NCI-H2081 treated with DMSO at 0.1 percent for 48 hours (cell line): ENCODE measurements at regions not wholly inside any gene's neighbourhood (a gene's known extent, or its start where the extent isn't known, plus 50 kb on each side); places are given as distances from the start of the nearest gene placed in this dataset.
"Not testable (repeated sequence)": the region's sequence is repeated elsewhere in the genome, so short reads cannot be mapped to it uniquely, and the experiment has no call there.

Source experiments
- DNase-seq: peaks from one replicate; lab custom pipeline; 2025; lab: John Stamatoyannopoulos, UW

- DNase-seq, result no peak
Observed at GRCh38 chr5:99589424-99589823, 660.6 kb upstream of the CHD1 start.

GRCh38 chr5:99587983-99588382, 659.2 kb upstream of the CHD1 start:
- no peak for DNase-seq

DNA sequence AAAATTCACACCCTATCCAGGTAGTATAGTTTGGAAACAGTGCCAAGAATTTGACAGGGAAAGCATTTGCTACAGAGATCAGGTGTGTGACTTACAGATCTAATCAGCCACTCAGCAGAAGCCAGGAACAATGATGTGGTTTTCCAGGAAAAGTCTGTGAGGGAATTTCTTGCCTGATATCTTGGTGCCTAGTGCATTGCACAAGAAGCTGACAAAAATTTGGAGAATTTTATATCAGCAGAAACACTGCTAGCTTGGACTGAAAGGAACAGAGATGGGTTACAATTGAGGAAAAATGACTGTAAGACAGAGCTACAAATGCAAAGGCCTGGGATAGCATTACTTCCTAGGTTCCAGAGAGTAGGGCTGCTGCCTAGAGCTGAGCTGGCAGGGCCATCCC, 658.1 kb upstream of the CHD1 start:
- DNase-seq, result no peak

DNA sequence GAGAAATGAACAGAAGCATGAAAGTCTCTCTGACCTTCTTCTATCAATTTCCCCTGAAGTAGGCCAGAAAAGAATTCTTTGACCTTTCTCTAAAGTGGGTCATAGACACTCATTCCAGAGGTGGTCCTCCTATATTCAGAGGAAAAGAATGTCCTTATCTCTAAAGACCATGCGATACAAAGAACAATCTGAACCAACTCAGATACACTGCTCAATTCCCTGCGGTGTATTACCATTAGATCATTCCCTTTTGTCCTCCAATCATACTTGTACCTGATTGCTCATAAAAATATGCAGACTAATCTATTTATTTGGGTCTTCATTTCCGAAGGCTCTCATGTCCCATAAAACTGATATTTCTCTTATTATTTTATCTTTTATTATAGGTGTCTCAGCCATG, 652.4 kb upstream of the CHD1 start:
- DNase-seq, result not testable (repeated sequence)

GRCh38 chr5:99562937-99563627, 634.3 kb upstream of the CHD1 start:
- not testable (repeated sequence) for DNase-seq

DNA sequence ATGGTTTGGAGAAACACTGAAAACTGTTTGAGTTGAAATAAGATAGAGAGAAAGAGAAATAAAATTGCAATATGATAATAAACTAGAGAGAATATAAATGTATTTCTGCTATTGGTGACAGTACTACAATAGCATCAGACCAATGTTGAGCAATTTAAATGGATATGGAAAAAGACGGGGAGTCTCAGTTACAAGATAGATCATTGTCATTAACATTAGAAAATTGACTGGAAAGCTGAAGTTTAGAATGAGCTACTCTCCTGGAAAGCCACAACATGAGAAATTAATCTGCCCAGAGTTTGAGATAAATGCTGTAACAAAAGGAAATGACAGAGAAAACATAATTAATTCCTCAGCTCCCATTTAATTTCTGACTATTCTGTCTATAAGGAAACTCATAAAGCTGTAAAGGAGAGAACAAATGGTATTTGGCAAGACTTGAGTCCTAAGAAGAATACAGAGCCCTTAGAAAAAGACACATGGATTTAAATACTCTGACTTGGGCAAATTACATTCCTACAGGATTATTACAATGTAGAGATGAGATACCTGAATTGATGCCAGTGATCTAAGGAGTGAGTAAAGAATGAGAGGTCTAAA, 624.5 kb upstream of the CHD1 start:
- no peak for DNase-seq

- DNase-seq, result no peak
Observed at GRCh38 chr5:99544356-99544755, 615.5 kb upstream of the CHD1 start.

DNA sequence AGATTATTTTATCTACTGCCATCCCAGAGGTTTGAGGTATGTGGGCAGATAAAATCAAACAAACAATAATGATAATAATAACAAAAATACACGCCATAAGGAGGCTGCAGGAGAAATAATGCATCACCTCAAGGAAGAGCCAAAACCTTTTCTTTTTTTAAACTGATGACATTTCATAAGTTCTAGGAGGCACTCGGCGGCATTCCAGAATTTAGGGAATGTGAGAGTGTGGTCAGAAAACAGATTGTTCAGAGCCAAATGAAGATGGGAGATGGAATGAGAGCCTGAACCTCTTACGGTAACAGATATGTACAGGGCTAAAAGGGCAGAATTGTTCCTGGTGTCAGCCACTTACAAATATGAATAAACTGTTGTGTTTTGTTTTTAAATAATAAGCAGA, 615.0 kb upstream of the CHD1 start:
- no peak for DNase-seq

DNA sequence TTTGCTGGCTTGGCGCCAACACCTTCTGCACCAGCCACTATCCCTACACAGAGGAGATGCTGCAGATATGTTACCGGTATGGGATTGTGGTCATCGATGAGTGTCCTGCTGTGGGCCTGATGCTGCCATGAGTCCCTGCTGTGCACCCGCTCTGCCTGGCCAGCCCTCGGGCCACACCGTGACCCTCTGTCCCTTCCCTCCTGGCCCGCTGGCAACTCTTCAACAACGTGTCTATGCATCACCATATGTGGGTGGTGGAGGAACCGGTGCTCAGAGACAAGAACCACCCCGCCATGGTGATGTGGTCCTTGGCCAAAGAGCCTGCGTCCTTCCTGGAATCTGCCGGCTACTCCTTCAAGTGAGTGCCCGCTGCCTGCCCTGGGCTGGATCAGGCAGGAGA, 605.4 kb upstream of the CHD1 start:
- not testable (repeated sequence) for DNase-seq

- not testable (repeated sequence) for DNase-seq
Observed at GRCh38 chr5:99521666-99522065, 592.9 kb upstream of the CHD1 start.

- DNase-seq, result not testable (repeated sequence)
Observed at GRCh38 chr5:99515864-99516490, 587.2 kb upstream of the CHD1 start.

- not testable (repeated sequence) for DNase-seq
Observed at GRCh38 chr5:99510237-99510866, 581.5 kb upstream of the CHD1 start.

DNA sequence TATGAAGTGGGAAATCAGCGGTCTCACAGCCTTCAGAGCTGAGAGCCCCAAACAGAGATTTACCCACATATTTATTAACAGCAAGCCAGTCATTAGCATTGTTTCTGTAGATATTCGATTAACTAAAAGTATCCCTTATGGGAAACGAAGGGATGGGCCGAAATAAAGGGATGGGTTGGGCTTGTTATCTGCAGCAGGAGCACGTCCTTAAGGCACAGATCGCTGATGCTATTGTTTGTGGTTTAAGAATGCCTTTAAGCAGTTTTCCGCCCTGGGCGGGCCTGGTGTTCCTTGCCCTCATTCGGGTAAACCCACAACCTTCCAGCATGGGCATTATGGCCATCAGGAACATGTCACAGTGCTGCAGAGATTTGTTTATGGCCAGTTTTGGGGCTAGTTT, 580.3 kb upstream of the CHD1 start:
- DNase-seq, result not testable (repeated sequence)

GRCh38 chr5:99495456-99495855, 566.6 kb upstream of the CHD1 start:
- not testable (repeated sequence) for DNase-seq

DNA sequence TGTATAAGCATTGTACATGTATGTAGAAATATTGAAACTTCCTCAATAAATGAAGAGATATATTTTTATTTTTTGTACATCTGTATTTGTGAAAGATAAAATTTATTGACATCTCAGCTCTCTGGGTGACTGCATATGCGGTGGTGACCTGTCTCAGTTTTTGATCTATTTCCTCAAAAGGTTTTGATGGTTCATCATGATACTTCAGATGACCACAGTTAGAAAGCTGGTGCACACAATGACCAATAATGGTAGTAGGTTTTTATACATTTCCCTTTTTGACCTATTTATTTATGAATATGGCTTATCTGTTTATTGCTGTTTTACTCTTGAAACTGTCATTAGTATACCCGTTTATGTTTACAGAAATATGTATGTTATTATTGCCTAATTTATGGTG, 549.6 kb upstream of the CHD1 start:
- not testable (repeated sequence) for DNase-seq

DNA sequence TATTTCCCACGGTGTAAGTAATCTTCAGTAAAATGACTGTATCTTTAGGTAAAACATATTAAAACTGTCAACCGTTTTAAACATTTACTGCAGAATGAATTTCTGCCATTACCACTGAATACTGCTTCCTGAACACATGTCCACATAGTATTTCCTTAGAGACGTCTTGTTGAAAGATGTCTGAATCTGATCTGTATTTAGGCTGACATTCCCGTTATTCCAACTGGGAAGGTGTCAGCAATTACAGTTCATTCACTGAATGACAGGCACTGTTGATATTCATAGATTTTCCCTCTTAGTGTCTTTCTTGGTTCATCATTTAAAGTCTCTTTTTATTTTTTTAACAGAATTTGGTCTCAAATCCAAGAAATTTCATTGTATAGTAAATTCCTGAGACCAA, 544.5 kb upstream of the CHD1 start:
- not testable (repeated sequence) for DNase-seq

DNA sequence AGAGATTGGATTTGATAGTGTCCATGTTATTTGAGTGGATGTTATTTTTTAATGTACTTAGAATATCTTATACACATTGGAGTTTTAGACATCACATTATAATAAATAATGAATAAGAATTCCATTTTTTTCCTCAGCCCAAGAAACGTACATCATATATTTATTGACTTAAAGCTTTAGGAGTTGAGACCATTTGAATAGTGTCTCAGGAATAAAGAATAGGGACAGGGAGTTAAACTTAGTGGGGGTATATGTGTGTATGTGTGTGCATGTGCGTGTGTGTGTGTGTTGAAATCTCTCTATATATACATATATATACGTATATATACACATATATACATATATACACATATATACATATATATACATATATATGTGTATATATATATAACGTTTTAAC, 542.9 kb upstream of the CHD1 start:
- not testable (repeated sequence) for DNase-seq

DNA sequence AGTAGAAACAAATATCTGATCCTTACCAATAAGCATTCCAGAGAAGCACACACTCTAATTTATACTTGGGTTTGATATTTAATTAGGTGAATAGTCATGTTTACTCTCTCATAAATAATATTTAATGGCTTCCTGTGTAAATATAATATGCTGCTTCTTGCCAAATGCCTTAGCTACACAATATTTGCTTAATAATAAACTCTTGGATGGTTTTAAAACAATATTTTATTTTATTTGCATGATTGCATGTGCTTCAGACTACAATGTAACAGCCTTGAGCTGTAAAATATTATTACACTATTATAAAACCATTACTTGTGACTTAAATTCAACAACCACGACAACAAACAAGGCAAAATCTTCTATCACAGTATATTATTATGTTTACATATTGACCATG, 542.4 kb upstream of the CHD1 start:
- not testable (repeated sequence) for DNase-seq

- not testable (repeated sequence) for DNase-seq
Observed at GRCh38 chr5:99470636-99471035, 541.8 kb upstream of the CHD1 start.

GRCh38 chr5:99460701-99461100, 531.9 kb upstream of the CHD1 start:
- no peak for DNase-seq

GRCh38 chr5:99453196-99453595, 524.4 kb upstream of the CHD1 start:
- no peak for DNase-seq

DNA sequence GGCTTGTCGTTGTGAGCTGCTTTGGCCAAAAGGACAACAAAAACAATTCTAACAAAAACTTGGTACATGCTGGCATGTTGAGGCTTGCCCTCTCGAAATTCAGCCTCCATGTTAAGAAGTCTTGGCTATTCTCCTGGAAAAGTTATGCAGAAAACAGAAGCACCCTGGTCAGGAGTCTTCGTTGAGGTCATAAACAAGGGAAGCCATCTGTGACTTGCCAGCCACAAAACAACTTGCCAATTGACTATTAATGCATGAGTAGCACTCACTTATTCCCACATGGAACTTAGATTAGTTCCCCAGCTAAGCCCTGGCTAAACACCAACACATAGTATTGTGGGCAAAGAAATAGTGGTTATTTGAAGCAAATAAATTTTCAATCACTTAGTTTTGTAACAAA, 521.0 kb upstream of the CHD1 start:
- no peak for DNase-seq

DNA sequence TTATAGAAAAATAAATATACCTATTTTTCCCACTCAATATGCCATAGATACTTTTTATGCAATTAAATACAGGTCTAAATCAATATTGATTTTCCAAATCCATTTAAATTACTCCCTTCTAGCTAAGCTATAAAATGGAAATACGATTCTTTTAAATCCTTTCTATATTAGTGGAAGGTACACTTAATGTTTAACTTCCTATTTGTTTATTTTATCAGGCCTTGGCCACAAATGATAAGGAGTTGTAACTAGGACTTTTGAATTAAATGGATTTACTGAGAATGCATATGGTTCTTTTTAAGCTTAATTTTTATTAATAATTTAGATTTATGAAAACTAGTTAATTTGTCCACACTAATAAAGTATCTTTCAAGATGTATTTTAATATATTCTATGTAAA, 517.0 kb upstream of the CHD1 start:
- no peak for DNase-seq
